C4-2B (cell line): ENCODE measurements at regions not wholly inside any gene's neighbourhood (a gene's known extent, or its start where the extent isn't known, plus 50 kb on each side); places are given as distances from the start of the nearest gene placed in this dataset.

Experiments
- H3K27ac ChIP-seq: fragments of 450-650 bp; 2 replicates; pipeline ENCODE4 v1.5.1; 2017
- ZFX ChIP-seq: fragments of 450-650 bp; IDR thresholded peaks from 2 replicates; pipeline ENCODE4 v1.6.1; 2017
- TF ChIP-seq, protein P1 (sequence below): fragments of 450-650 bp; conservative IDR thresholded peaks from 2 replicates; pipeline ENCODE4 v1.5.1; 2017; ENCODE audit warnings: mild to moderate bottlenecking

DNA sequence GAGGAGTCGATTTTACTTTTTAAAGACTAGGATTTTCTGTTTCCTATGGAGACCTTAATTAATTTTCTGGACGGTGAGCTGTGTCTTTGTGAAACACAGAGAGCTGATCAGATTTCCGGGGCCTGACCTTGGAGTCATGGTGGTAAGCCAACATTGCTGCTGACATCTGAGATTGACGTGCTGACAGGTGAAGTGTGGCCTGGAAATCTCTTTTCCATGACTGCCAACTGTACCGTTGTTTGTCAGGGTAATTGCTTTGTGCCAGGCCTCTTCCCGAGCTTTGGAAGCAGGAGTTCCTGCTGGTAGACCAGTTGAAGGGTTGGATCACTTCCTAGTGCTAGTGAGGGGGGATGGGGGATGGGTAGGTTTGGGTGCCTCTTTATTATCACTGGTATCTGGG lies 71.2 kb downstream of the ADRA2A start:
- TF ChIP-seq, protein P1, sequence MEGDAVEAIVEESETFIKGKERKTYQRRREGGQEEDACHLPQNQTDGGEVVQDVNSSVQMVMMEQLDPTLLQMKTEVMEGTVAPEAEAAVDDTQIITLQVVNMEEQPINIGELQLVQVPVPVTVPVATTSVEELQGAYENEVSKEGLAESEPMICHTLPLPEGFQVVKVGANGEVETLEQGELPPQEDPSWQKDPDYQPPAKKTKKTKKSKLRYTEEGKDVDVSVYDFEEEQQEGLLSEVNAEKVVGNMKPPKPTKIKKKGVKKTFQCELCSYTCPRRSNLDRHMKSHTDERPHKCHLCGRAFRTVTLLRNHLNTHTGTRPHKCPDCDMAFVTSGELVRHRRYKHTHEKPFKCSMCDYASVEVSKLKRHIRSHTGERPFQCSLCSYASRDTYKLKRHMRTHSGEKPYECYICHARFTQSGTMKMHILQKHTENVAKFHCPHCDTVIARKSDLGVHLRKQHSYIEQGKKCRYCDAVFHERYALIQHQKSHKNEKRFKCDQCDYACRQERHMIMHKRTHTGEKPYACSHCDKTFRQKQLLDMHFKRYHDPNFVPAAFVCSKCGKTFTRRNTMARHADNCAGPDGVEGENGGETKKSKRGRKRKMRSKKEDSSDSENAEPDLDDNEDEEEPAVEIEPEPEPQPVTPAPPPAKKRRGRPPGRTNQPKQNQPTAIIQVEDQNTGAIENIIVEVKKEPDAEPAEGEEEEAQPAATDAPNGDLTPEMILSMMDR, result no peak
- no peak for TF ChIP-seq ZFX
- H3K27ac ChIP-seq, result no peak overlapping the region

DNA sequence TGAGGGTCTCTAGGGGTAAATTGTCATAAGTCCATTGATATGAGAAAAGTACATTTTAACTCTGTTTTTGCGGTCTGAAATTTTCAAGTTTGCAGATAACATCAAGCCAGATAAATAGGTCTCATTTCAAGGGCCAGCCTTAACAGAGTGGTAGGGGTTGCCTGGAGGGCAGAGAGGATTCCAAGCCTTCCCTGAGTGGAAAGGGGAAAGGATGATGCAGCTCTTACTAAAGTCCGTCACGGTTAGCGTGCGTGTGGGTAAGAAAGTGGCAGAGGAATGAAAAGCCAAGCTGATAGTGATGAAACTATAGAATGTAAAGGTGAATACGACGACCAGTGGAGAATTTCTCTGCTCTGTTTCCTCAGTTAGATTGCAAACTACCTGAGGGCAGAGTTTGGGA lies 71.6 kb downstream of the ADRA2A start:
- H3K27ac ChIP-seq, result no peak overlapping the region
- TF ChIP-seq, protein P1, result no peak
- TF ChIP-seq ZFX, result no peak

DNA sequence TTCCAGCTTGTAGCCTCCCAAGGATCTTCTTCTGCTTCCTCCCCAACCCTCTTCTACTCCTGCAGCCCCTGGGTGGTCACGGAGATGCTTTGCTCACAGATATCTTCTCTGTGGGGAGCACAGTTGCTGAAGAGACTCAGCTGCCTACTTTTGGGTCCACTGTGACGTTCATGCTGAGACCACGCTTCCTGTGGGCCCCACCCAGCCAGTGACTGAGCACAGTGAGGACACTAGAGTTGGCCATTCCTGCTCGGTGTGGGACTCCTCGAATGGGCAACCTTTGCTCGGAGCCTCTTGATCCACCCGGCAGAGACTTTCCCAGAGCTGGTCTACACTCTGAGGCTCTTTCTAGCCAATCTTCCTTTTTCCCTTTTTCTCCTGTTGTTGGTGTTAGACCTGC lies 73.9 kb downstream of the ADRA2A start:
- TF ChIP-seq, protein P1, result no peak
- TF ChIP-seq ZFX, result no peak
- no peak overlapping the region for H3K27ac ChIP-seq

DNA sequence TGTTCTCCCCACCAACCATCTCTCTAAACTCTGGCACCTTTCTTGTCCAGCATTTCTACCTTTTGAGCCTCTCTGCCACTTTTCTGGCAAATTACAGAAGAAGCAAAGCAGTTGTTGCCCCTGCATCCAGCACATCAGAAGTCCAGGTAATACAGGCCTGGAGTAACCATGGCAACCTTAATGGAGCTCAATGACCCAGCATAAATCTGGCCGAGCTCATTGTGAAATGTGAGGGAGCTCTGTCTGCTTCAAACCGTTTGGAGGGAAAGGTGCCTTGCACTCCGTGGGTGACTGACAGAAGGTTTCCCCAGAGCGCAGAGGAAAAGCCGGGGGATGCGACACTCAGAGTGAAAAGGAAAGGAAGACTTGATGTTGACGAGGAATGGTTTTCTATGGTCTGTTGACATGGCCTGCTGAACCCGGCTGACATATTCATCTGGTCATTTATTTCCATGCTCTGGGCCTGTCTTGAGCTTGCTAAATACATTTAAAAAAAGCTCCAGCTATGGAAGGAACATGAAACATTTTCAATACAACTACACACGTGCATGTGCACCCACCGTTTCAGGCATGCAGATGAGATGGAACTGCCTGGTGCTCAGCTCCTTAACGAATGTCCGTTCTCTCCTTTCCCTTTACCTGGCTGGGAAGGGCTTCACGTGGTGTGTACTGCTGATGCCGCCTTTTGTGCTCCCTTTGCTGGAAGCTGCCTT lies 74.9 kb downstream of the ADRA2A start:
- H3K27ac ChIP-seq, result no peak overlapping the region
- TF ChIP-seq ZFX, result no peak
- TF ChIP-seq, protein P1, result no peak

DNA sequence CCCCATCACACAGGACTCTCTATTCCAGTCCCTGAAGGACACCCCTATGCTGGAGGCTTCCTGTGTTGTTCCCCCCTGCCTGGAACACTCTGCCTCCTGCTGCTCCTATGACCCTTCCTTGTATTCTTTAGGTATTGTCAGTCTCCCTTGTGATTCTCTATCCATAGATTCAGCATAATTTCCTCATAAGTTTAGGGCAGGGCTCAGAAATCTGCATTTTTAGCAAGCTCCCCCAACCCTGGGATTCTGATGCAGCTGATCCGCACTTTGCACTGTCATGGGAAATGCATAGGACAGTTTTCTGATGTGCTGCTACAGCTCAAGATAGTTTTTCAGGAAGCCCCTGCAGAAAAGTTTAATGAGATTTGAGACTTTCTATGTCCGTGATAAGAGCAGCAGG lies 79.9 kb downstream of the ADRA2A start:
- no peak for TF ChIP-seq ZFX
- TF ChIP-seq, protein P1, result no peak

DNA sequence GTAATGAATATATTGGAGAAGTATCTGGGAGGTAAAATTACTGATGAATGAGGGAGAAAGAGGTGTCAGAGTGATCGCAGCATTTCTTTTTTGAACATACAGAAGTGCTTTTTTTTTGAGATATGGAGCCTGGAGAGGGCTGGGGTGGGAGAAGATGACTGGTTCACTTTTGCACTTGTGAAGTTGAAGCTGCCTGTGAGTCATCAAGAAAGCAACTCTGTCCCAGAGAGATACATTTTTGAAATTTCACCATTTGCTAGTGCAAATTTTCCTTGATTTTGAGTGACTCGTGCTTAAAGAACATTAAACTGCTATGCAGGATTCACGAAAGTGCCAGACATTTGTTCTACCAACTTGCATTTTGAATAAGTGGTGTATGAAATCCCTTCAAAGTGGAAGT lies 81.8 kb downstream of the ADRA2A start:
- TF ChIP-seq ZFX, result no peak
- TF ChIP-seq, protein P1, result no peak
- no peak overlapping the region for H3K27ac ChIP-seq

More for the DNA sequence above, 79.9 kb downstream of the ADRA2A start:
- H3K27ac ChIP-seq, result no peak overlapping the region

DNA sequence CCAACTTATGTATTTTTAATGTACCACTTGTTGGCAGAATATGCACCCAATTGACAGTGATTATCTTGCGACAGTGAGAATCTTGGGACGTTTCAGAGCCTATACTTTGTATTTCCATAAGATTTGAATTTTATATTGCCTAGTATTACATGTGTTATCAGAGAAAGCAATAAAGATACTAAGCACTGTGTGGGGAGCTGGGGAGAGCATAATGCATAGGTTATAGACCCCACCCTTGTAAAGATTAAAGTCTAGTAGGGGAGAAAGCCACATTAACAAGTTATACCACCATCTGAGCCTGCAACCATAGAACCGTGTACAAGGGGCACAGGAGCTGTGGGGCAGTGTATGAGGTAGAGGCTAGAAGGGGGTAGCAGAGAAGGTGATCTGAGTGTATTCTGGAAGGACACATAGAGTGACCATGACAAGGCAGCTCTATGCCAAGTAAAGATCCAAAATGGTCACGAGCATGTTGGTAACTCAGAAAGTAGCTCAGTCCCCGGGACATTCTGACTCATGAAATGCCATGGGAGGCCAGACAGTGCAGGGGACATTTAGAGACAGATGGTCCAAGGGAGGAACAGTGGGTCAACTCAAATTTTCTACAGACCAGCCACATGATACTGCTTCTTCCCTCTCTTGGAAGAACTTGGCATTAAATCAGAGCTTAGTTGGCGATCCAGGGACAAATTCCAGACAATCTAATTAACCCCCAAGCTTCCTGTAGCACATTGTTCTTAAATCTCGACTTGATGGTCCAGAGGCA lies 84.5 kb downstream of the ADRA2A start:
- TF ChIP-seq, protein P1, result no peak
- no peak for TF ChIP-seq ZFX
- H3K27ac ChIP-seq, result no peak overlapping the region
